ENCODE measurements at regions not wholly inside any gene's neighbourhood (a gene's known extent, or its start where the extent isn't known, plus 50 kb on each side); places are given as distances from the start of the nearest gene placed in this dataset.

DNA sequence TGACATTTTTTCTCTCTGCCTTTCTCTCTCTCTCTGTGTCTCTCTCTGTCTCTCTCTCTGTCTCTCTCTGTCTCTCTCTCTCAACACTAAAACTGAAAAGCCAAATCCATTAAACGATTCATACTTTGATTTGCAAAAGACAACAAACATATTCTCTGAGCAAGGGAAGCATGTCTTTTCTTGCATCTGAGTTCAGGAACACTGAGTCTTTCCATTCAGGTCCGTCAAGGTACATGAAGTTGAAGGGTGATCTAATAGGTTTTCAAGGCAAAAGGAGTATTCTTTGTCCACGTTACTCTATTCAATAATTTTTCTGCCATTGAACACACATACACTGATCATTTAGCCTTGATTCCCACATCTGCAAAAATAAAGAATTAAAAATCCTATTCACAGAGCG is 900.9 kb downstream of the BCL11B start:
- no peak overlapping the region for H3K4me3 ChIP-seq
- peaks cover 0 to 20% (median 0%) of the 10 kb centered on the region in 4 donors for H3K27me3 ChIP-seq
- H3K36me3 ChIP-seq: no peaks in the 10 kb centered on the region
- 69% methylated on average over 4 of the region's 4 CpGs for WGBS
- no peaks in the 10 kb centered on the region for H3K4me1 ChIP-seq
- intact Hi-C loops (cut with DNase I): no loop called here
- no peaks in the 10 kb centered on the region for H3K9me3 ChIP-seq
- DNase-seq (ENCODE audit: extremely low spot score): peak; percentile 37
- TF ChIP-seq EP300 (IDR thresholded peaks at IDR 0.05): no peak
- TF ChIP-seq POLR2AphosphoS5 (IDR thresholded peaks at IDR 0.05): no peak
- TF ChIP-seq, protein P1, sequence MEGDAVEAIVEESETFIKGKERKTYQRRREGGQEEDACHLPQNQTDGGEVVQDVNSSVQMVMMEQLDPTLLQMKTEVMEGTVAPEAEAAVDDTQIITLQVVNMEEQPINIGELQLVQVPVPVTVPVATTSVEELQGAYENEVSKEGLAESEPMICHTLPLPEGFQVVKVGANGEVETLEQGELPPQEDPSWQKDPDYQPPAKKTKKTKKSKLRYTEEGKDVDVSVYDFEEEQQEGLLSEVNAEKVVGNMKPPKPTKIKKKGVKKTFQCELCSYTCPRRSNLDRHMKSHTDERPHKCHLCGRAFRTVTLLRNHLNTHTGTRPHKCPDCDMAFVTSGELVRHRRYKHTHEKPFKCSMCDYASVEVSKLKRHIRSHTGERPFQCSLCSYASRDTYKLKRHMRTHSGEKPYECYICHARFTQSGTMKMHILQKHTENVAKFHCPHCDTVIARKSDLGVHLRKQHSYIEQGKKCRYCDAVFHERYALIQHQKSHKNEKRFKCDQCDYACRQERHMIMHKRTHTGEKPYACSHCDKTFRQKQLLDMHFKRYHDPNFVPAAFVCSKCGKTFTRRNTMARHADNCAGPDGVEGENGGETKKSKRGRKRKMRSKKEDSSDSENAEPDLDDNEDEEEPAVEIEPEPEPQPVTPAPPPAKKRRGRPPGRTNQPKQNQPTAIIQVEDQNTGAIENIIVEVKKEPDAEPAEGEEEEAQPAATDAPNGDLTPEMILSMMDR (IDR thresholded peaks at IDR 0.05): no peak
- TF ChIP-seq POLR2A (IDR thresholded peaks at IDR 0.05; ENCODE audit: low read depth): no peak
- no peak overlapping the region for H3K27ac ChIP-seq (replicated peaks in 1 of 4)

DNA sequence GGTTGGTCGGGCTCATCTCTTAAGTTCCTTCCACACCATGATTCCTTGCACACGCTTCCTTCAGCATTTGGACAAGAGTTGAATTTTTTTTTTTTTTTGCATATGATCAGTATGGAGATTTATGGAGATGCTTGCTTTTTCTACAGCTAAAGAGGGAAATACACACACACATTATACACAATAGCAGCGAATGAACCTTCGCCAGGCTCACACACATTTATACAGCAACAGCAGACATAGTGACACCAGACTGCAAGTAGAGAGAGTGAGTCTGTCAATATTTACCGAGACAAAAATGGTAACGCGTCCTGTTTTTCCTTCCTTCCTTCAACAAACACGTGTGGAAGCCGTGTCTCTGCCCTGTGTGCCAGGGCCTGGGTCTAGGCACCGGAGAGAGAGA is 897.9 kb downstream of the BCL11B start:
- Histone ChIP-seq H3K4me3 (no peak overlapping the region), H3K4me1 (no peaks in the 10 kb centered on the region), H3K9me3 (no peaks in the 10 kb centered on the region), H3K27me3 (peaks cover 0 to 14% (median 0%) of the 10 kb centered on the region in 4 donors), H3K27ac (replicated peaks in 1 of 4) (no peak overlapping the region), H3K36me3 (no peaks in the 10 kb centered on the region)
- 67% methylated on average over 10 of the region's 10 CpGs for WGBS
- intact Hi-C loops (cut with DNase I): no loop called here
- TF ChIP-seq, protein P1 (IDR thresholded peaks at IDR 0.05): no peak
- TF ChIP-seq EP300 (IDR thresholded peaks at IDR 0.05) (no peak), POLR2AphosphoS5 (IDR thresholded peaks at IDR 0.05) (no peak), POLR2A (IDR thresholded peaks at IDR 0.05; ENCODE audit: low read depth) (no peak)
- DNase-seq (ENCODE audit: extremely low spot score): no peak

DNA sequence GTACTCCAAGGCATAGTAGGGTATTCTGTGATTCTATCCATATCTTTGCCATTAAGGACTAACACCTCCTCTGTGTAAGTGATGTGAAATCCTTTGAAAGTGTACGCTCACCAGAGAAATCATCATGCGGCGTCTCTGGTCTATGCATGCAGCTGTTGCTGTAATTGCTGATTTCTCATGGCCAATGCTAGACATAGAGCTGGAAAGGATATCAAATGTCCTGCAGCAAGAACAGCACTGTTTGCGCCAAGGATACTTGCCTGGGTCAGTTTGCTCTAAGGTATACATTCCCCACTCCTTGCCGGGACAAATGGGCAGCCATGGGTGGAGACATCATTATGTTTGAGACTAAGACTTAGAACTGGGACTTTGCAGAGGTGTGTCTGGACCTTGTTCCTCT is 896.4 kb downstream of the BCL11B start:
- WGBS: 96% methylated on average over 5 of the region's 5 CpGs
- DNase-seq (ENCODE audit: extremely low spot score): peak; percentile 57
- peaks cover 0 to 7% (median 0%) of the 10 kb centered on the region in 4 donors for H3K27me3 ChIP-seq
- H3K4me1 ChIP-seq: no peaks in the 10 kb centered on the region
- no peaks in the 10 kb centered on the region for H3K9me3 ChIP-seq
- H3K27ac ChIP-seq (replicated peaks in 1 of 4): no peak overlapping the region
- H3K36me3 ChIP-seq: no peaks in the 10 kb centered on the region
- H3K4me3 ChIP-seq: no peak overlapping the region
- no peak for TF ChIP-seq EP300 (IDR thresholded peaks at IDR 0.05)
- no peak for TF ChIP-seq POLR2A (IDR thresholded peaks at IDR 0.05; ENCODE audit: low read depth)
- no peak for TF ChIP-seq POLR2AphosphoS5 (IDR thresholded peaks at IDR 0.05)
- intact Hi-C loops (cut with DNase I): no loop called here

DNA sequence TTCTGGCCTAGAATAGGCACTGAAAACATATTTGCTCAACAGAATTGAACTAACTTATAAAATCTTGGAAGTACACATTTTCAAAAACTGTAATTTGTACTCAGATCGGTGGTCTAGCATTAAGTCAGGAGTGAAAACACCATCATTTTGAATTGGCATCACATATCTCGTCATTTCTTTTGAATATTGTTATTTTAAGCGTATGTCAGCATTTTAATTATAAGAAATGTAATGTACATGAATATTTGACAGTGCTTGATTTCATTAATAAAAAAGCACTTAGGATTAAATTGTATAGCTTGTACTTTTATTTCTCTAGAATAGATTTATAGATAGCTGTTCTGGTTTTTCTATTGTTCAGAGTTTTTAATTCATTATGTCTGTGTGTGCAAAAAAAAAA is 892.2 kb downstream of the BCL11B start:
- Histone ChIP-seq H3K4me3 (no peak overlapping the region), H3K4me1 (no peaks in the 10 kb centered on the region), H3K9me3 (no peaks in the 10 kb centered on the region), H3K27ac (replicated peaks in 1 of 4) (no peak overlapping the region), H3K36me3 (no peaks in the 10 kb centered on the region), H3K27me3 (peaks cover 0 to 3% (median 0%) of the 10 kb centered on the region in 4 donors)
- 51% methylated on average over 3 of the region's 3 CpGs for WGBS
- no peak for DNase-seq (ENCODE audit: extremely low spot score)
- intact Hi-C loops (cut with DNase I): no loop called here
- no peak for TF ChIP-seq POLR2A (IDR thresholded peaks at IDR 0.05; ENCODE audit: low read depth)
- TF ChIP-seq EP300 (IDR thresholded peaks at IDR 0.05): no peak
- TF ChIP-seq POLR2AphosphoS5 (IDR thresholded peaks at IDR 0.05): no peak
- TF ChIP-seq, protein P1 (IDR thresholded peaks at IDR 0.05): no peak

DNA sequence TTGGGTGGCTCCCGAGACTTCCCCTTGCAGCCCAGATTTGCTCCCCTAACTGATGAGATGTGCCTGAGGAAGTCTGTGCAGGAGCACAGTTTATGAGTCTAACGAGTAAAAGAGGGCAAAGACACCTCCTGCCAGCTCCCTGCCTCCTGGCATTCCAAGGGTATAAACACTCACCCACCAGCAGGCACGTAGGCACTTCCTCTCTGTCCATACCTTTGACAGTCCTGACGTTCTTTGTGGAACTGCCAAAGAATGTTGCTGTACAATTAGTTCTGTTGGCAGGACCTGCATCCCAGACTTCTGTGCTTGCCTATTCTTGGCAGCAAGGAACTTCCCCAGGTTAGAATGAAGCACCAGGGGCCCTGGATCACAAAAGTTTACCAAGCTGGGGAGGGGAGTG is 889.3 kb downstream of the BCL11B start:
- Histone ChIP-seq H3K27me3 (peaks cover 0 to 10% (median 0%) of the 10 kb centered on the region in 4 donors), H3K27ac (replicated peaks in 1 of 4) (no peak overlapping the region), H3K9me3 (no peaks in the 10 kb centered on the region), H3K4me1 (no peaks in the 10 kb centered on the region), H3K36me3 (no peaks in the 10 kb centered on the region), H3K4me3 (no peak overlapping the region)
- no peak for TF ChIP-seq POLR2A (IDR thresholded peaks at IDR 0.05; ENCODE audit: low read depth)
- no peak for TF ChIP-seq POLR2AphosphoS5 (IDR thresholded peaks at IDR 0.05)
- TF ChIP-seq, protein P1 (IDR thresholded peaks at IDR 0.05): no peak
- no peak for TF ChIP-seq EP300 (IDR thresholded peaks at IDR 0.05)
- peak; percentile 68 for DNase-seq (ENCODE audit: extremely low spot score)
- intact Hi-C loops (cut with DNase I): no loop called here
- 56% methylated on average over 4 of the region's 4 CpGs for WGBS
